Spleen (tissue), 11 donors: ENCODE measurements at regions not wholly inside any gene's neighbourhood (a gene's known extent, or its start where the extent isn't known, plus 50 kb on each side); places are given as distances from the start of the nearest gene placed in this dataset.

ENCODE experiments used
- DNase-seq: peaks from one replicate; pipeline ENCODE4 v3.0.0-alpha.2; 2020
- H3K27ac ChIP-seq, 8 donors: fragments of 200-600 bp; sonication (generic) in 7 of 8; 1 replicate in 4 of 8; 2 replicates in 4 of 8; pipeline versions ENCODE4 v1.5.0 to v1.8.0; 2016 to 2021; ENCODE audit warnings: inconsistent platforms in 4 of 8, mild to moderate bottlenecking in 4 of 8, moderate library complexity in 1 of 8
- H3K27me3 ChIP-seq, 7 donors: fragments of 200-600 bp; sonication (generic) in 6 of 7; replicated peaks in 1 of 7; 1 replicate in 4 of 7; 2 replicates in 3 of 7; pipeline versions ENCODE4 v1.5.0 to v1.8.0; 2016 to 2021; ENCODE audit warnings: inconsistent platforms in 3 of 7, mild to moderate bottlenecking in 1 of 7
- H3K36me3 ChIP-seq, 6 donors: fragments of 200-600 bp; sonication (generic) in 5 of 6; 1 replicate in 4 of 6; 2 replicates in 2 of 6; pipeline versions ENCODE4 v1.5.0 to v1.8.0; 2016 to 2021; ENCODE audit warnings: inconsistent platforms in 2 of 6
- H3K4me1 ChIP-seq, 6 donors: fragments of 200-600 bp; sonication (generic) in 5 of 6; 1 replicate in 3 of 6; 2 replicates in 3 of 6; pipeline versions ENCODE4 v1.5.0 to v1.8.0; 2016 to 2021; ENCODE audit warnings: inconsistent platforms in 3 of 6
- H3K4me3 ChIP-seq, 8 donors: fragments of 200-600 bp; sonication (generic) in 7 of 8; 1 replicate in 4 of 8; 2 replicates in 4 of 8; pipeline versions ENCODE4 v1.5.0 to v1.8.0; 2016 to 2021; ENCODE audit warnings: inconsistent platforms in 4 of 8, mild to moderate bottlenecking in 4 of 8, moderate library complexity in 2 of 8
- H3K9me3 ChIP-seq, 8 donors: fragments of 200-600 bp; sonication (generic) in 7 of 8; 1 replicate in 4 of 8; 2 replicates in 4 of 8; pipeline versions ENCODE4 v1.5.0 to v1.8.0; 2016 to 2021; ENCODE audit warnings: inconsistent platforms in 4 of 8
- POLR2A ChIP-seq, 3 donors: fragments of 450-650 bp; IDR thresholded peaks; one replicate each; pipeline ENCODE4 v1.5.1; 2017; ENCODE audit warnings: antibody characterized with exemption in 3 of 3, mild to moderate bottlenecking in 1 of 3
- POLR2AphosphoS5 ChIP-seq, 3 donors: sonication (generic); formaldehyde crosslinking; IDR thresholded peaks; one replicate each; pipeline ENCODE4 v1.5.1; 2017; ENCODE audit warnings: antibody characterized with exemption in 3 of 3
- WGBS, 5 donors: extraction: QIAGEN DNeasy Blood & Tissue Kit in 3 of 5; methylation state at CpG; one replicate each; pipeline versions ENCODE4 v1.1.5 to v1.1.7; 2013 to 2018; 5-methylcytosine and 5-hydroxymethylcytosine counted together
- intact Hi-C: fragments of 100-400 bp; cut with DNase I; formaldehyde crosslinking; loops from one replicate; pipeline ENCODE4 v1.15.0; 2023; ENCODE audit warnings: low total_unique reads
- TF ChIP-seq, protein P1 (sequence below), 11 experiments: fragments of 200-600 bp in 7 of 11; fragments of 450-650 bp in 4 of 11; sonication (generic) in 4 of 11; IDR thresholded peaks in 8 of 11; conservative IDR thresholded peaks in 3 of 11; 1 replicate in 7 of 11; 2 replicates in 4 of 11; pipeline versions ENCODE4 v1.4.0 to v1.8.0; 2016 to 2021; ENCODE audit warnings: antibody characterized with exemption in 11 of 11, inconsistent platforms in 4 of 11, mild to moderate bottlenecking in 1 of 11
- donor health status: healthy with polysubstance abuse.
- donor health status: DM: no; HTN: no; CAD: no; lungs with moderate emphysema.
- donor health status: DM: no; HTN: no; CAD: no.
- donor health status: Bipolar disorder and iron deficiency.
- donor health status: healthy.
- donor health status: DM: no; HTN: no; CAD: no.
- donor health status: DM: yes; HTN: yes; CAD: no.

DNA sequence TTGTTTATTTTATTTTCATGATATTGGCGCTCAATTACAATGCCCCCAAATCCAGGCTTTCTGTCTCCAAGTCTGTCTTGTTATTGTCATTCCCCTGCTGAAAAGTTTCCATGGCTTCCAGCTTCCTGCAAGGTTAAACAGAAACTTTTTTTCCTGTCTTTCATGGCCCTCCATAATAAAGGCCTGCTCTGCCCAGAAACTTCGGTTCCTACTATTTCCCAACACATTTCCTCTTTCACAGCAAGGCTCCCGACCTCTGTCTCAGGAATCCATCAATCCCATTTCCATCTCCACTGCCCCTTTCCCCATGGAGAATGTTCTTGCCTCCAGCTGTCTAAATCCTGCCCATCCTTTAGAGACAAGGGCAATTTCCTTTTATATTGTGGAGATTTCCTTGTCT is 365.2 kb upstream of the JARID2 start:
- WGBS, 5 donors, result 46 to 73% (median 52%) methylated on average over 3 of the region's 3 CpGs
- Histone ChIP-seq H3K27ac (peak overlapping the region in 5 of 8 donors; percentile 0 to 67 (median 28)), H3K36me3 (no peaks in the 10 kb centered on the region), H3K4me1 (peaks cover 4 to 58% (median 36%) of the 10 kb centered on the region in 6 donors), H3K4me3 (no peak overlapping the region), H3K27me3 (no peaks in the 10 kb centered on the region), H3K9me3 (no peaks in the 10 kb centered on the region)
- TF ChIP-seq POLR2A (IDR thresholded peaks at IDR 0.05) (no peak), POLR2AphosphoS5 (IDR thresholded peaks at IDR 0.05) (no peak)
- TF ChIP-seq, protein P1, sequence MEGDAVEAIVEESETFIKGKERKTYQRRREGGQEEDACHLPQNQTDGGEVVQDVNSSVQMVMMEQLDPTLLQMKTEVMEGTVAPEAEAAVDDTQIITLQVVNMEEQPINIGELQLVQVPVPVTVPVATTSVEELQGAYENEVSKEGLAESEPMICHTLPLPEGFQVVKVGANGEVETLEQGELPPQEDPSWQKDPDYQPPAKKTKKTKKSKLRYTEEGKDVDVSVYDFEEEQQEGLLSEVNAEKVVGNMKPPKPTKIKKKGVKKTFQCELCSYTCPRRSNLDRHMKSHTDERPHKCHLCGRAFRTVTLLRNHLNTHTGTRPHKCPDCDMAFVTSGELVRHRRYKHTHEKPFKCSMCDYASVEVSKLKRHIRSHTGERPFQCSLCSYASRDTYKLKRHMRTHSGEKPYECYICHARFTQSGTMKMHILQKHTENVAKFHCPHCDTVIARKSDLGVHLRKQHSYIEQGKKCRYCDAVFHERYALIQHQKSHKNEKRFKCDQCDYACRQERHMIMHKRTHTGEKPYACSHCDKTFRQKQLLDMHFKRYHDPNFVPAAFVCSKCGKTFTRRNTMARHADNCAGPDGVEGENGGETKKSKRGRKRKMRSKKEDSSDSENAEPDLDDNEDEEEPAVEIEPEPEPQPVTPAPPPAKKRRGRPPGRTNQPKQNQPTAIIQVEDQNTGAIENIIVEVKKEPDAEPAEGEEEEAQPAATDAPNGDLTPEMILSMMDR (IDR thresholded peaks at IDR 0.05 in 8 of 11, conservative IDR thresholded peaks at IDR 0.05 in 3 of 11), result no peak
- DNase-seq, result no peak
- intact Hi-C loops, result no loop called here

DNA sequence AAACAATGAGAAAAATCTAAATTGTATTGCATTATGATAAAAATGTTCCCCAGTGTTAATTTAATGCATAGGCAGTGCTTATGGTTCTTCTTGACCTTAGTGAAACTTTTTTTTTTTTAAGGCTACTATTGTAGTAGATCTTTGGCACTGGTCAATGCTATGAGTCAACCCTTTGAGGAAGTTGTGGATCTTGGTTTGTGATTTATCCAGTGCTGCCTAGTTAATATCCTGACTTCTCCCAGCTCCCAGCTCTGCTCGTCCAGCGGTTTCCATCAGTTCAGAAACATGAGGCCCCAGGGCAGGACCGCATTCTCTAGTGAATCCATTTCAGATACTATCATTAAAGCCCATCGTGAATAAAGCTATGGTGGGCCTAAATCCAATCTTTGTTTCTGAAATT is 364.5 kb upstream of the JARID2 start:
- TF ChIP-seq, protein P1 (IDR thresholded peaks at IDR 0.05 in 8 of 11, conservative IDR thresholded peaks at IDR 0.05 in 3 of 11), result no peak
- TF ChIP-seq POLR2AphosphoS5 (IDR thresholded peaks at IDR 0.05) (no peak), POLR2A (IDR thresholded peaks at IDR 0.05) (no peak)
- peak overlapping the region in 3 of 8 donors; percentile 28 to 67 (median 54) for H3K27ac ChIP-seq
- intact Hi-C loops, result no loop called here
- peaks cover 4 to 58% (median 34%) of the 10 kb centered on the region in 6 donors for H3K4me1 ChIP-seq
- H3K9me3 ChIP-seq, result no peaks in the 10 kb centered on the region
- 82 to 94% (median 86%) methylated on average over 4 of the region's 4 CpGs for WGBS, 5 donors
- H3K36me3 ChIP-seq, result no peaks in the 10 kb centered on the region
- H3K4me3 ChIP-seq, result no peak overlapping the region
- H3K27me3 ChIP-seq, result no peaks in the 10 kb centered on the region
- DNase-seq, result no peak

- no peaks in the 10 kb centered on the region for H3K27me3 ChIP-seq
- peaks cover 4 to 47% (median 23%) of the 10 kb centered on the region in 6 donors for H3K4me1 ChIP-seq
- intact Hi-C loops, result no loop called here
- H3K4me3 ChIP-seq, result no peak overlapping the region
- H3K27ac ChIP-seq, result no peak overlapping the region
- TF ChIP-seq, protein P1 (IDR thresholded peaks at IDR 0.05 in 8 of 11, conservative IDR thresholded peaks at IDR 0.05 in 3 of 11), result no peak
- TF ChIP-seq POLR2AphosphoS5 (IDR thresholded peaks at IDR 0.05), result no peak
- TF ChIP-seq POLR2A (IDR thresholded peaks at IDR 0.05), result no peak
- no peaks in the 10 kb centered on the region for H3K9me3 ChIP-seq
- DNase-seq, result no peak
- WGBS, 5 donors, result 76 to 94% (median 84%) methylated on average over 9 of the region's 9 CpGs
- no peaks in the 10 kb centered on the region for H3K36me3 ChIP-seq
Measured at GRCh38 chr6:14882394-14883026, 363.4 kb upstream of the JARID2 start.

- no peak for DNase-seq
- Histone ChIP-seq H3K27ac (no peak overlapping the region), H3K9me3 (no peaks in the 10 kb centered on the region), H3K27me3 (no peaks in the 10 kb centered on the region), H3K36me3 (no peaks in the 10 kb centered on the region), H3K4me1 (peaks cover 4 to 39% (median 17%) of the 10 kb centered on the region in 6 donors), H3K4me3 (no peak overlapping the region)
- TF ChIP-seq POLR2AphosphoS5 (IDR thresholded peaks at IDR 0.05) (no peak), POLR2A (IDR thresholded peaks at IDR 0.05) (no peak)
- TF ChIP-seq, protein P1 (IDR thresholded peaks at IDR 0.05 in 8 of 11, conservative IDR thresholded peaks at IDR 0.05 in 3 of 11), result no peak
- 45 to 69% (median 58%) methylated on average over 4 of the region's 4 CpGs for WGBS, 5 donors
- intact Hi-C loops, result no loop called here
Measured at GRCh38 chr6:14883921-14884320, 361.9 kb upstream of the JARID2 start.
